DMS53 (cell line): ENCODE measurements at regions not wholly inside any gene's neighbourhood (a gene's known extent, or its start where the extent isn't known, plus 50 kb on each side); places are given as distances from the start of the nearest gene placed in this dataset.
"Not testable (repeated sequence)": the region's sequence is repeated elsewhere in the genome, so short reads cannot be mapped to it uniquely, and the experiment has no call there.

Source experiments
- DNase-seq: peaks from one replicate; lab custom pipeline; 2025; lab: John Stamatoyannopoulos, UW

DNA sequence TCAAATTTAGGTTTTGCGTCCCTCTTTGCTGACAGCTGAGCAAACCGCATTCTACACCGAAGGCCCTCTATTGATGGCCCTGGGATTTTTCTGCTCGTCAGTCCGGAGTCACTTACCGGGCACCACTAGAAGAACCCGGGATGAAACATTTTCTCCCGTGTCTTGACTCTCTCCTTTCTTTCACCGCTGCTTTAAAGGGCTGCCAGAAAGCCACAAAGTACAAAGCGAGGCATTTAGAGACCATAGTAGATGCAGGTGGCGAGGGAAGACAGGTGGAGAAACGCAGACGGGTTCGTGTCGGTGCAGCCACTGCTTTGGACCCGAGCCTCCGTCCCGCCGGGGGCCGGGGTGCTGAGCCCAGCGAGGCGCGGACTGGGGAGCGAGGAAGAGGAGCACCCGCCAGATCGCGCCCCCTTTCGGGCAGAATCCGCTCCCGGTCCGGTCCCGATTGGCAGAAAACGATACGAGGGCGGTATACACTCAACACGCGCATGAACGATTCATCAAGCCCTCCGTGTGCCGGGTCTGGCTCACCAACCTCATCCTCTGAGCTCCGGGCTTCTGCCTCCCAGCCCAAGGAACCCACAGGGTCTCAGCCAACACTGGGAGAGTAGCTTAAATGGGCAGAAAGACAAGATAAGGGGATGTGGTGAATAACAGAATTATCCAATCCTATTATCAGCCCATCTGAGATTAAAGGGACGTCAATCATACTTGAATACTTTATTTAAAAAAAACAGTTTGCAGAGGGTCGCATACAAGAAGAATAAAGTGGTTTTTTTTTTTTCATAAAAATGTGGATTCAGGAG, 84.9 kb downstream of the TRIM27 start:
- peak; percentile 91 for DNase-seq

DNA sequence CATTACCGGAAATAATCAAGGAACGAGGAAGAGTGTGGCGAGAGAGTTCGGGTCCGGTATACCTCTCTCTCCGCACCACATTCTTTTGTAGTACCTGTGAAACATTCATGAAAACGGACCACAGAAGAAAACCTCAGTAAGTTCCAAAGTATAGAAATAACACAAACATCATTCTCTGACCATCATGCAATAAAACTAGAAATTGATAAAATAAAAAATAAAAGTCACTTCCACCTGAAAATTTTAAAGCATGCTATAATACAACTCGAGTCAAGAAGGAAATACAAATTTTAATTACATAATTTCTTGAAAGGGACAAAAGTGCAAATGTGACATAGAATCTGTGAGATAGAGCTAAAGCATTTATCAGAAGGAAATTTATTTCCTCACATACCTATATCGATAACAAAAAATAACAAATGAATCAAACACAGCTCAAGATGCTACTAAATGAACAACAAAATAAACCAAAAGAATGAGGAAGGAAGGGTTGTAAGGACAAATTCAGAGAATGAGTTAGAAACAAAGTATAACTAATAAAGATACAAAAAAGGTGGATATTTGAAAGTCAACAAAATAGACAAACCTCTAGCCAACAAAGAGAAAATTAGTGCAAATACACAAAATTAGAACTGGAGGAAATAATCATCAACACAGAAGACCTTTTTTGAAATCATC, 84.2 kb downstream of the TRIM27 start:
- no peak for DNase-seq

DNA sequence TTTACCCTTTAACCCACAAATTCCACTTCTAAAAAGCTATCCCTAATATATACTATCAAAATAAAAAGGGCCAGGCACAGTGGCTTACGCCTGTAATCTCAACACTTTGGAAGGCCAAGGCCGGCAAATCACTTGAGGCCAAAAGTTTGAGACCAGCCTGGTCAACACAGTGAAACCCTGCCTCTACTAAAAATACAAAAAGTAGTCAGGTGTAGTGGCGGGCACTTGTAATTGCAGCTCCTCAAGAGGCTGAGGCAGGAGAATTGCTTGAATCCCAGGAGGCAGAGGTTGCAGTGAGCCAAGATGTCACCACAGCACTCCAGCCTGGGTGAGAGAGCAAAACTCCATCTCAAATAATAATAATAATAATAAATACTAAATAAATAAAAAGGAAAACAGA, 82.5 kb downstream of the TRIM27 start:
- peak; percentile 18 for DNase-seq

DNA sequence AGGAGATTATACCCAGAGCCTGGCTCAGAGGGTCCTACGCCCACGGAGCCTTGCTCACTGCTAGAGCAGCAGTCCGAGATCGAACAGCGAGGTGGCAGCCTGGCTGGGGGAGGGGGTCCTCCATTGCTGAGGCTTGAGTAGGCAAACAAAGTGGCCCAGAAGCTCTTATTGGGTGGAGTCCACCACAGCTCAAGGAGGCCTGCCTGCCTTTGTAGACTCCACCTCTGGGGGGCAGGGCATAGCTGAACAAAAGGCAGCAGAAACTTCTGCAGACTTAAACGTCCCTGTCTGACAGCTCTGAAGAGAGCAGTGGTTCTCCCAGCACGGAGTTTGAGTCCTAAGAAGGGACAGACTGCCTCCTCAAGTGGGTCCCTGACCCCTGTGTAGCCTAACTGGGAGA, 75.0 kb downstream of the TRIM27 start:
- not testable (repeated sequence) for DNase-seq
